HCT116 (cell line): ENCODE measurements at regions not wholly inside any gene's neighbourhood (a gene's known extent, or its start where the extent isn't known, plus 50 kb on each side); places are given as distances from the start of the nearest gene placed in this dataset.

Experiments
- ATAC-seq: fragments of 200-7000 bp; cut with Tn5 transposase; 2 replicates; pipeline ENCODE4 v1.9.1; 2020; ENCODE audit warnings: mild to moderate bottlenecking, moderate library complexity
- BruUV-seq: library from RNA; stranded (reverse); fragments of 400-500 nt; replicated peaks from 2 replicates; lab custom pipeline; 2021; lab: Mats Ljungman, UMichigan
- CTCF ChIA-PET: fragments of 300-600 bp; sonication (Branson Sonifier 250); formaldehyde crosslinking; loops from one replicate; lab custom pipeline; 2021; ENCODE audit warnings: antibody characterized with exemption; lab: Charles Lee
- POLR2A ChIA-PET: fragments of 300-600, 350-600 bp; sonication (Branson Sonifier 250); formaldehyde crosslinking; loops from one replicate; lab custom pipeline; 2021; ENCODE audit warnings: antibody characterized with exemption; lab: Charles Lee
- RAD21 ChIA-PET, 2 experiments: fragments of 300-600 bp; sonication (Branson Sonifier 250); formaldehyde crosslinking; loops; one replicate each; lab custom pipeline; 2023; ENCODE audit warnings: low total read pairs in 2 of 2; ENCODE audit not compliant: uncharacterized antibody in 2 of 2, unreplicated experiment in 2 of 2, low non-redundant PET in 1 of 2; lab: Charles Lee
- DNase-seq: peaks from one replicate; pipeline ENCODE4 v3.0.0-alpha.2; 2010; ENCODE audit warnings: low read depth, low spot score
- H2AFZ ChIP-seq: fragments of 200-600 bp; shearing (Covaris generic), sonication (generic); 2 replicates; pipeline ENCODE4 v1.6.1; 2017; ENCODE audit warnings: low read depth, mixed run types, mixed read lengths, antibody characterized with exemption, low read length; ENCODE audit not compliant: poor library complexity, severe bottlenecking
- H3K27ac ChIP-seq: 2 replicates; pipeline ENCODE4 v1.5.1; 2012; ENCODE audit warnings: low read depth, low read length
- H3K27me3 ChIP-seq: fragments of 200-600 bp; sonication (generic); 2 replicates; pipeline ENCODE4 v1.6.1; 2016; ENCODE audit warnings: mixed run types, low read length, mixed read lengths; ENCODE audit not compliant: insufficient read depth
- H3K36me3 ChIP-seq, 2 experiments: fragments of 200-500 bp in 1 of 2; fragments of 200-600 bp in 1 of 2; sonication (Bioruptor generic) in 1 of 2; sonication (generic) in 1 of 2; 2 replicates each; pipeline versions ENCODE4 v1.5.1 to v1.6.1; 2014 to 2016; ENCODE audit warnings: low read length in 2 of 2, inconsistent platforms in 1 of 2, mixed read lengths in 1 of 2, mixed run types in 1 of 2; ENCODE audit not compliant: insufficient read depth in 2 of 2, control insufficient read depth in 1 of 2
- H3K4me1 ChIP-seq, 2 experiments: fragments of 200-600 bp in 1 of 2; sonication (generic) in 1 of 2; 2 replicates each; pipeline versions ENCODE4 v1.5.1 to v1.6.1; 2012 to 2017; ENCODE audit warnings: low read length in 2 of 2, inconsistent platforms in 1 of 2, mild to moderate bottlenecking in 1 of 2, mixed read lengths in 1 of 2, mixed run types in 1 of 2, moderate library complexity in 1 of 2; ENCODE audit not compliant: insufficient read depth in 2 of 2, control insufficient read depth in 1 of 2
- H3K4me2 ChIP-seq: fragments of 200-600 bp; sonication (generic); 2 replicates; pipeline ENCODE4 v1.6.1; 2017; ENCODE audit warnings: mixed run types, low read length, mixed read lengths
- H3K4me3 ChIP-seq, 2 experiments: fragments of 200-600 bp in 1 of 2; sonication (generic) in 1 of 2; replicated peaks in 1 of 2; 2 replicates each; pipeline ENCODE4 v1.5.1; 2011 to 2016; ENCODE audit warnings: low read length in 2 of 2, control low read depth in 1 of 2, low read depth in 1 of 2, mild to moderate bottlenecking in 1 of 2, mixed read lengths in 1 of 2, mixed run types in 1 of 2
- H3K79me2 ChIP-seq: fragments of 200-600 bp; sonication (generic); 2 replicates; pipeline ENCODE4 v1.6.1; 2017; ENCODE audit warnings: mild to moderate bottlenecking, mixed run types, low read length, moderate library complexity, mixed read lengths; ENCODE audit not compliant: insufficient read depth
- H3K9ac ChIP-seq: fragments of 200-600 bp; sonication (generic); 2 replicates; pipeline ENCODE4 v1.6.1; 2016; ENCODE audit warnings: low read length, mixed read lengths
- H3K9me2 ChIP-seq: fragments of 200-600 bp; sonication (generic), shearing (Covaris generic); 2 replicates; pipeline ENCODE4 v1.6.1; 2017; ENCODE audit warnings: mixed run types, mild to moderate bottlenecking, moderate library complexity; ENCODE audit not compliant: insufficient read depth
- H3K9me3 ChIP-seq, 2 experiments: fragments of 200-500 bp in 1 of 2; fragments of 200-600 bp in 1 of 2; sonication (Bioruptor generic) in 1 of 2; sonication (generic) in 1 of 2; 2 replicates each; pipeline ENCODE4 v1.6.1; 2014 to 2017; ENCODE audit warnings: low read length in 2 of 2, mixed read lengths in 2 of 2, inconsistent platforms in 1 of 2, low read depth in 1 of 2, mild to moderate bottlenecking in 1 of 2, mixed run types in 1 of 2, moderate library complexity in 1 of 2; ENCODE audit not compliant: control insufficient read depth in 1 of 2, insufficient read depth in 1 of 2
- H4K20me1 ChIP-seq: fragments of 200-600 bp; sonication (generic), shearing (Covaris generic); 2 replicates; pipeline ENCODE4 v1.6.1; 2017; ENCODE audit warnings: mixed run types, mild to moderate bottlenecking, moderate library complexity; ENCODE audit not compliant: insufficient read depth
- CBX3 ChIP-seq: IDR thresholded peaks from 2 replicates; pipeline ENCODE4 v1.6.1; 2012; ENCODE audit warnings: low read depth
- RAD21 ChIP-seq: IDR thresholded peaks from 2 replicates; pipeline ENCODE4 v1.6.1; 2012; ENCODE audit warnings: low read depth, mild to moderate bottlenecking
- intact Hi-C: fragments of 100-400 bp; cut with micrococcal nuclease; formaldehyde crosslinking; loops from 2 replicates; pipeline ENCODE4 v1.10.0; 2022
- TF ChIP-seq, protein P1 (sequence below): IDR thresholded peaks from 2 replicates; pipeline ENCODE4 v1.6.1; 2012
- TF ChIP-seq, protein P2 (sequence below), 3 experiments: fragments of 200-600 bp in 1 of 3; sonication (generic) in 1 of 3; IDR thresholded peaks in 2 of 3; conservative IDR thresholded peaks in 1 of 3; 2 replicates each; pipeline ENCODE4 v1.5.1; 2012 to 2017; ENCODE audit warnings: low read depth in 2 of 3, low read length in 2 of 3, antibody characterized with exemption in 1 of 3, borderline replicate concordance in 1 of 3, control low read depth in 1 of 3, mild to moderate bottlenecking in 1 of 3, mixed read lengths in 1 of 3, mixed run types in 1 of 3, moderate library complexity in 1 of 3; ENCODE audit not compliant: insufficient read depth in 1 of 3

DNA sequence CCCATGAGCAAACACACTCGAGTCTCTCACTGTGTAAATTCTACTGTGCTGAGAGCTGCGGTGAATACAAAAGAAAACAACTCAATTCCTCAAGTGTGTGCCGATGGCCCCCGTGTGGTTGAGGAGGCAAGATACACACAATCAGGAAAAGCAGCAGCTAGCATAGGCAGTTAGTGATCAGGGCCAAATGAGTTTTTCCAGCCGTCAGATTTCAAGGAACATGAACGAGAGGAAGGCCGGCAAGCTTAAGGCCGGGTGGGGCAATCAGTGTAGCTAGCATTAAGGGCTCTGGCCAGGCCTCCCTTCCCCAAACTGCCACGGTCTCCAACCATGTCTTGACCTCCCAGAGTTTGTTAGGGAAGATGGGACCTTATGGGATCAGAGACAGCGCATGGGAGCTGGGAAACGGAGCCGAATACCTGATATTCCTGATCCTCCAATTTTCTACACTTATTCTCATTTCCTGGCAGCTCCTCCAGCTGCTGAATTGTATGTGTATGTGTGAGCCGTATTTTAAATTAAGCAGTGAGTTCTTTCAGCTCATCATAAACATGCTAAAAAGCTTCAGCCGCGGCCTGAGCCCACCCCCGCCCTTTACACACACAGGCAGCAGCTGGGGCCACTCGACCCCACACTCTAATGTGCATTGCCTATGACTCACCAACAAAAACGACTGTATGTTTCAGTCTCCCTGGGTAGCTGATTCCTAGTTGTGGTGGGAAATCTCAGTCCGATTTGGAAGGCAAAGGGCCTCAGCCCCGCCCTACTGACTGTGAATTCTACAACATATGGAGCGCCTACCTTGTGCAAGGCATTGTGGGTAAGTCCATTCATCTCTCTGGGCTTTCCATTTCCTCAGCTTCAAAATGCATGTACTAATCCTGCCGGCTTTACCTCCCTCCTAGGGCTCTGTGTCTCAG is 59.9 kb downstream of the RTL9 start:
- H3K79me2 ChIP-seq = no peaks in the 10 kb centered on the region
- TF ChIP-seq CBX3 (no peak), RAD21 (peak; percentile 49)
- TF ChIP-seq, protein P1, sequence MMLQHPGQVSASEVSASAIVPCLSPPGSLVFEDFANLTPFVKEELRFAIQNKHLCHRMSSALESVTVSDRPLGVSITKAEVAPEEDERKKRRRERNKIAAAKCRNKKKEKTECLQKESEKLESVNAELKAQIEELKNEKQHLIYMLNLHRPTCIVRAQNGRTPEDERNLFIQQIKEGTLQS = no peak
- TF ChIP-seq, protein P2, sequence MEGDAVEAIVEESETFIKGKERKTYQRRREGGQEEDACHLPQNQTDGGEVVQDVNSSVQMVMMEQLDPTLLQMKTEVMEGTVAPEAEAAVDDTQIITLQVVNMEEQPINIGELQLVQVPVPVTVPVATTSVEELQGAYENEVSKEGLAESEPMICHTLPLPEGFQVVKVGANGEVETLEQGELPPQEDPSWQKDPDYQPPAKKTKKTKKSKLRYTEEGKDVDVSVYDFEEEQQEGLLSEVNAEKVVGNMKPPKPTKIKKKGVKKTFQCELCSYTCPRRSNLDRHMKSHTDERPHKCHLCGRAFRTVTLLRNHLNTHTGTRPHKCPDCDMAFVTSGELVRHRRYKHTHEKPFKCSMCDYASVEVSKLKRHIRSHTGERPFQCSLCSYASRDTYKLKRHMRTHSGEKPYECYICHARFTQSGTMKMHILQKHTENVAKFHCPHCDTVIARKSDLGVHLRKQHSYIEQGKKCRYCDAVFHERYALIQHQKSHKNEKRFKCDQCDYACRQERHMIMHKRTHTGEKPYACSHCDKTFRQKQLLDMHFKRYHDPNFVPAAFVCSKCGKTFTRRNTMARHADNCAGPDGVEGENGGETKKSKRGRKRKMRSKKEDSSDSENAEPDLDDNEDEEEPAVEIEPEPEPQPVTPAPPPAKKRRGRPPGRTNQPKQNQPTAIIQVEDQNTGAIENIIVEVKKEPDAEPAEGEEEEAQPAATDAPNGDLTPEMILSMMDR (IDR thresholded peaks at IDR 0.05 in 2 of 3, conservative IDR thresholded peaks at IDR 0.05 in 1 of 3; ENCODE audit: borderline replicate concordance in 1 of 3, insufficient read depth in 1 of 3, low read depth in 2 of 3, low read length in 2 of 3) = peak; percentile 31 to 52 (median 50); a peak in 5 of 6 replicates
- TF ChIP-seq, all 23 proteins: peak for 2
- Histone ChIP-seq H3K9me2 (no peaks in the 10 kb centered on the region), H3K9me3 (no peaks in the 10 kb centered on the region), H4K20me1 (no peaks in the 10 kb centered on the region), H3K27ac (no peak overlapping the region), H3K27me3 (no peaks in the 10 kb centered on the region), H3K4me1 (peaks cover 0 to 19% of the 10 kb centered on the region in 2 experiments; a peak in 2 of 4 replicates), H3K4me3 (no peak overlapping the region), H3K9ac (no peak overlapping the region), H3K36me3 (no peaks in the 10 kb centered on the region), H2AFZ (peak overlapping the region; percentile 81), H3K4me2 (peak overlapping the region; percentile 24; the same call in 1 of the 2 replicates)
- BruUV-seq = no TSS peak
- intact Hi-C loops = loop anchor here (10.0 kb wide), 2 partner anchors 504 to 934 kb away; partner anchors contain the start of gene GUCY2F
- ChIA-PET CTCF (interaction anchor here (0.7 to 2.7 kb wide), 7 partner anchors 258 to 1034 kb away, joined by 3 to 21 read pairs (median 3); no protein-coding TSS in a partner anchor), RAD21 (no interaction called here), POLR2A (no interaction called here)
- no peak for DNase-seq
- ATAC-seq = peak; percentile 84
